GM18520 (cell line): ENCODE measurements at regions not wholly inside any gene's neighbourhood (a gene's known extent, or its start where the extent isn't known, plus 50 kb on each side); places are given as distances from the start of the nearest gene placed in this dataset.
"Not testable (repeated sequence)": the region's sequence is repeated elsewhere in the genome, so short reads cannot be mapped to it uniquely, and the experiment has no call there.

Source experiments
- ATAC-seq: cut with Tn5 transposase; IDR thresholded peaks from one replicate; pipeline ENCODE4 v1.9.1; 2021; ENCODE audit not compliant: unreplicated experiment

GRCh38 chr12:25615119-25615518 lies 62.0 kb upstream of the LMNTD1 start:
- no peak for ATAC-seq

DNA sequence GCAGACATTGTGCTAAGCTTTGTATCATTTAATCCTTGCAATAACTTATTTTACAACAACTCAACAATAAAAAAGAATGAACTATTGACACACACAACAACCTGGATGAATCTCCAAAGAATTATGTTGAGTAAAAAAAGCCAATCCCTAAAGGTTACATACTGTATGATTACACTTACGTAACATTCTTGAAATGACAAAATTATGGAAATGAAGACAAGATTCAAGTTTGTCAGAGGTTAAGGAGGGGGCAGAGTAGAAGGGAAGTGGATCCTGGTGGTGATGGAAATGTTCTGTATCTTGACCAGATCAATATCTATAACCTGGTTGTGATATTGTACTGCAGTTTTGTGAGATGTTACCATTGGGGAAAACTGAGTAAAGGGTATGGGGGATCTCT lies 63.2 kb upstream of the LMNTD1 start:
- no peak for ATAC-seq

GRCh38 chr12:25617991-25618390 lies 64.9 kb upstream of the LMNTD1 start:
- ATAC-seq: no peak

DNA sequence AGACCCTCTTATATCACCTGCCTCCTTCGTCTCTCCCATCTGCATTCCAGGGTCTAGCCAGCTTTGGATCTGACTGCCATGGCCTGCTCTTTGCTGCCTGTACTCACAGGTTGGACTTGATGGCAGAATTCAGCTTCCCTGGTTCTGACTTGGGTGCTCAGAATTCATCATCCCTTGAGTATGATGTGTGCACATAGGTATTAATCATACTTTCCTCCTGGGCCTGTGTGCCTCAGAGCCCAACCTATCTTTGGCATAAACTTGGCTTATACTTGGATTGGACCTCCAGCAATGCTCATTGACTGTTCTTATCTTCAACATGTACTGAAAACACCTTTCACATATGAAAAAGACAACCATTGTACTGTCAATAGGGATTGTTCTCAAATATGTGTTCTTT lies 70.7 kb upstream of the LMNTD1 start:
- ATAC-seq: no peak

DNA sequence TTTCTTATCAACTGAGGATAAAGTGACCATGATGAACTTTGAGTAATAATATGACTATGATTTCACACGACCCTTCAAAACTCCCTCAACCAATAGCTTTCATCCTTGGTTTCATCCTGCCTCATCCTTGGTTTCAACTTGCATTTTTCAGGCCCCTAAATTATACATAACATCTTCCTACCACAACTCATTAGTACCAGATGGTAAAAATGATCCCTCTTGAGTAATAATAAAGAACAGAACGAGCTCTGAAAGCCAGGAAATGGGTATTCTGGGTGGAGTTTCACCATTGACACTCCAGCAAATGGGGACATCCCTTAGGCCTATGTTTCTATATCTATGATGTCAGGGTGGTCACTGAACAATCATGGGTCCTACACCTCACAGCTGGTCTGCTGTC lies 72.1 kb upstream of the LMNTD1 start:
- no peak for ATAC-seq

- ATAC-seq: no peak
Observed at GRCh38 chr12:25629341-25629740, 76.3 kb upstream of the LMNTD1 start.

GRCh38 chr12:25630735-25631515 lies 77.8 kb upstream of the LMNTD1 start:
- not testable (repeated sequence) for ATAC-seq

- not testable (repeated sequence) for ATAC-seq
Observed at GRCh38 chr12:25633149-25633548, 80.1 kb upstream of the LMNTD1 start.

GRCh38 chr12:25637752-25638151 lies 84.7 kb upstream of the LMNTD1 start:
- ATAC-seq: no peak

DNA sequence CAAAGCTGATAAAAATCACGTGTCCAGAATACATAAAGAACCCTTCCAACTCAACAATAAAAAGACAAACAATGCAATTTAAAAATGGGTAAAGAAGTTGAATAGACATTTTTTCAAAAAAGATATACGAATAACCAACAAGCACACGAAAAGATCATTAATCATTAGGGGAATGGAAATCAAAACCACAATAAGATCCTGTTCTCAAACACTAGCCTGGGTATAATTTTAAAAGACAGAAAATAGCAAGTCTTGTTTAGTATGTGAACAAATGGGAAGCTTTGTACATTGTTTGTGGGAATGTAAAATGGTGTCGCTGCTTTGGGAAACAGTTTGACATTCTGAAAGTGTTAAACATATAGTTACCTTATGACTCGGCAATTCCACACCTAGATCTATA lies 86.3 kb upstream of the LMNTD1 start:
- no peak for ATAC-seq

DNA sequence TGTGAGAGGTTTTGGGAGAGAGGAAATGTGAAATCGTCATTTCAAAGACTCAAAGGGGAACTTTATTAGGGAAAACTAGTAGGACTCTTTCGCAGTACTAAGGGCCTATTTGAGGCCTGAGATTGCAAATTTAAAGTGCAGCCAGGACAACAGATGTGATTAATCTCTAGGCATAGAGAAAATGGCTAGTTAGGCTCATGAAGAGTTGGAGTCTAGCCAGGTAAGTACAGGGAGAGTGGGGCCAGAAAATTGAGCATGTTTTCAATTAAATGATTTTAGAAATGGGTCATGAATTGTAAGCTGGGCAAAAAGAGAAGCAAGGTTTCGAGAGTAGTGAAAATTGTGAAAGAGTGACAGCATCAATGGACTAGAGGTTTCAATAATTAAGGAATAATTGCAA lies 91.9 kb upstream of the LMNTD1 start:
- no peak for ATAC-seq

DNA sequence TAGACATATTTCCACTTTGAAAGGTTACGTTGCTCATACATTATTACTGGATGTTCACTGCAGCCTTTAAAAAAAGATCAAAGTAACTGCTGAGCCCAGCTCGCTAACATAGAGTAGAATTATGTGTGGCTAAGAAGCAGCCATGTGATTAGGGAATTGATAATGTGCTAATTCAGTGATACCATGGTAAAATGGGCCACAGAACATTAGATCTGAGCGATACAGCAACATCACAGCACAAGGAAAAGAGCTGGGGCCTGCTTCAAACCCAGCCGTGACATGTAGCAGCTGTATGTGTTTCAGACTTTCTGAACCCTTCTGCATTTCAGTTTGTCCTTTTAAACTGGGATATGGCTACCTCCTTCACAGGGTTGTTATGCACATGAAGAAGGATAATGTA lies 92.3 kb upstream of the LMNTD1 start:
- ATAC-seq: no peak

- ATAC-seq: no peak
Observed at GRCh38 chr12:25651931-25652330, 98.8 kb upstream of the LMNTD1 start.

- no peak for ATAC-seq
Observed at GRCh38 chr12:25652371-25652770, 99.3 kb upstream of the LMNTD1 start.

DNA sequence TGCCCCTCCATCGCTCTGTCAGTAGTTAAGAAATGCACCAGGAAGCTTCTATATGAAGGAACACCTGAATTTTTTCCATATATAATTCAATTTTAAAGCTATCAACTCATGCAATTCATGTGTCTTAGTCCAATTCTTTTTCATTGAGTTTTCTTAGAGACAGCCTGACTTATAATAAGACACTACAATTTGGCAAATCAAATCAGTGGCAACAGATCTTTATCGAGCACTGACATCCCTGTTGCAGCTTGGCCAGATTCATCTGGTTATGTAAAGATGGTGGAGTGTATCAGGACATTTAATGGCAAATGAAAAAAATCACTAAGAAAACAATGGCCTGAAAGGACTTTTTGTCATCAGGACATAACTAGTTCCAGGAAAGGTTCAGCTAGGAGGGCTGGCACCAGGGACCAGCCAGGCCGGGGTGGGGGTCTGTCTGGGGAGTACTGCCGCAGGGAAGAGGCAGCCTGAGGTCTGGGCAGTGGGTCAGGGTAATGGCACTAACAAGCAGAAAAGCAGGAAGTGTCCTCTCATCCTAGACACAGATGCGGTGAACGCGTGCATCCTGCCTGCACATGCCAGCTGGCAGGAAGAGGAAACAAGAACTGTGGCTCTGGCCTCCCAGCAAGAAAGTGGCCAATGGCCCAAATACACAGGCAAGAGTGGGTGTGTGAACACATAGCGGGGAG lies 100.5 kb upstream of the LMNTD1 start:
- ATAC-seq: no peak

DNA sequence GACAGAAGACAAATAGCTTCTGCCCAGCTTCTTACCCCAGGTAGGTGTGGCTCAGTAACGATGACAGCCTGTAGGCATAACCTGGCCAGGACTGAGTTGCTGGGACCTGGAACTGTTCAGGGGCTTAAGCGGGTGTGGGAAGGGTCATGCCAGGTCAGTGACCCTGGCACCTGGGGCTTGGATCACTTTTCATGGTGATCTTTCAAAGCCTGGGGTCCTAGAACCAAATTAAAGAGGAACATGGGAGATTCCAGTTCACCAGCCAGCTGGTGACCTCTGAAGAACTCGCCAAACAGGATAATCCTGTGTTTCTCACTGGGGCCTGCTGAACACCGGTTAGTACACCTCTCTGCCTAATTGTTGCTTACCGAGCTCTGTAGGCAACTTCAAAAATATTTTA lies 102.6 kb upstream of the LMNTD1 start:
- ATAC-seq: no peak

- no peak for ATAC-seq
Observed at GRCh38 chr12:25659621-25660020, 106.5 kb upstream of the LMNTD1 start.

GRCh38 chr12:25670076-25671055 lies 117.3 kb upstream of the LMNTD1 start:
- ATAC-seq: no peak

GRCh38 chr12:25675808-25676207 lies 122.7 kb upstream of the LMNTD1 start:
- ATAC-seq: no peak

GRCh38 chr12:25677232-25677937 lies 124.3 kb upstream of the LMNTD1 start:
- ATAC-seq: no peak

GRCh38 chr12:25681580-25681979 lies 128.5 kb upstream of the LMNTD1 start:
- ATAC-seq: no peak
